SIG-M5 treated with dmso at 0.1 percent for 504 hours (cell line): ENCODE measurements at regions not wholly inside any gene's neighbourhood (a gene's known extent, or its start where the extent isn't known, plus 50 kb on each side); places are given as distances from the start of the nearest gene placed in this dataset.
"Not testable (repeated sequence)": the region's sequence is repeated elsewhere in the genome, so short reads cannot be mapped to it uniquely, and the experiment has no call there.

ENCODE experiments used
- DNase-seq: peaks from one replicate; lab custom pipeline; 2025; ENCODE audit not compliant: unreplicated experiment; lab: John Stamatoyannopoulos, UW

GRCh38 chr15:81901319-81901718 is 144.5 kb downstream of the MEX3B start:
- DNase-seq = no peak

- no peak for DNase-seq
Measured at GRCh38 chr15:81899730-81900129, 146.1 kb downstream of the MEX3B start.

- no peak for DNase-seq
Measured at GRCh38 chr15:81899024-81899423, 146.8 kb downstream of the MEX3B start.

- DNase-seq = no peak
Measured at GRCh38 chr15:81897057-81897677, 148.7 kb downstream of the MEX3B start.

GRCh38 chr15:81896356-81896755 is 149.5 kb downstream of the MEX3B start:
- no peak for DNase-seq

- DNase-seq = no peak
Measured at GRCh38 chr15:81895723-81896122, 150.1 kb downstream of the MEX3B start.

- DNase-seq = no peak
Measured at GRCh38 chr15:81894061-81894460, 151.8 kb downstream of the MEX3B start.

GRCh38 chr15:81893182-81893835 is 152.5 kb downstream of the MEX3B start:
- DNase-seq = no peak

GRCh38 chr15:81890496-81890895 is 155.3 kb downstream of the MEX3B start:
- no peak for DNase-seq

- no peak for DNase-seq
Measured at GRCh38 chr15:81889485-81889881, 156.3 kb downstream of the MEX3B start.

GRCh38 chr15:81888748-81889484 is 156.9 kb downstream of the MEX3B start:
- no peak for DNase-seq

- no peak for DNase-seq
Measured at GRCh38 chr15:81887912-81888311, 157.9 kb downstream of the MEX3B start.

- not testable (repeated sequence) for DNase-seq
Measured at GRCh38 chr15:81887188-81887587, 158.6 kb downstream of the MEX3B start.

GRCh38 chr15:81886591-81886990 is 159.2 kb downstream of the MEX3B start:
- DNase-seq = no peak

- no peak for DNase-seq
Measured at GRCh38 chr15:81886080-81886479, 159.7 kb downstream of the MEX3B start.

- no peak for DNase-seq
Measured at GRCh38 chr15:81885135-81885534, 160.7 kb downstream of the MEX3B start.

- no peak for DNase-seq
Measured at GRCh38 chr15:81882504-81882903, 163.3 kb downstream of the MEX3B start.

GRCh38 chr15:81880833-81881232 is 165.0 kb downstream of the MEX3B start:
- DNase-seq = no peak

- DNase-seq = no peak
Measured at GRCh38 chr15:81880314-81880713, 165.5 kb downstream of the MEX3B start.

- not testable (repeated sequence) for DNase-seq
Measured at GRCh38 chr15:81875717-81876116, 170.1 kb downstream of the MEX3B start.

GRCh38 chr15:81870746-81871106 is 175.1 kb downstream of the MEX3B start:
- not testable (repeated sequence) for DNase-seq

GRCh38 chr15:81870062-81870745 is 175.6 kb downstream of the MEX3B start:
- DNase-seq = not testable (repeated sequence)
